ENCODE measurements at regions not wholly inside any gene's neighbourhood (a gene's known extent, or its start where the extent isn't known, plus 50 kb on each side); places are given as distances from the start of the nearest gene placed in this dataset.
"Not testable (repeated sequence)": the region's sequence is repeated elsewhere in the genome, so short reads cannot be mapped to it uniquely, and the experiment has no call there.

DNA sequence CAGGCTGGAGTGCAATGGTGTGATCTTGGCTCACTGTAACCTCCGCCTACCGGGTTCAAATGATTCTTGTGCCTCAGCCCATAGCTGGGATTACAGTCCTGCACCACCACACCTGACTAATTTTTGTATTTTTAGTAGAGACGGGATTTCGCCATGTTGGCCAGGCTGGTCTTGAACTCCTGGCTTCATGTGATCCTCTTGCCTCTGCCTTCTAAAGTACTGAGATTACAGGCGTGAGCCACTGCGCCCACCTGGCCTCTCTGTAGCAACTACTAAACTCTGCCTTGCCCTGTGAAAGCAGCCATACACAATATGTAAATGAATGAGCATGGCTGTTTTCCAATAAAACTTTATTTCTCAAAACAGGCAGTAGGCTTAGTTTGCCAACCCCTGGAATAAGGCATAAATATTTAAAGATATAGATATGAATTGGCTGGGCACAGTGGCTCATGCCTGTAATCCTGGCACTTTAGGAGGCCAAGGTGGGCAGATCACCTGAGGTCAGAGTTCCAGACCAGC lies 127.9 kb upstream of the ZNF217 start:
- not testable (repeated sequence) for DNase-seq (ENCODE audit: low spot score)

DNA sequence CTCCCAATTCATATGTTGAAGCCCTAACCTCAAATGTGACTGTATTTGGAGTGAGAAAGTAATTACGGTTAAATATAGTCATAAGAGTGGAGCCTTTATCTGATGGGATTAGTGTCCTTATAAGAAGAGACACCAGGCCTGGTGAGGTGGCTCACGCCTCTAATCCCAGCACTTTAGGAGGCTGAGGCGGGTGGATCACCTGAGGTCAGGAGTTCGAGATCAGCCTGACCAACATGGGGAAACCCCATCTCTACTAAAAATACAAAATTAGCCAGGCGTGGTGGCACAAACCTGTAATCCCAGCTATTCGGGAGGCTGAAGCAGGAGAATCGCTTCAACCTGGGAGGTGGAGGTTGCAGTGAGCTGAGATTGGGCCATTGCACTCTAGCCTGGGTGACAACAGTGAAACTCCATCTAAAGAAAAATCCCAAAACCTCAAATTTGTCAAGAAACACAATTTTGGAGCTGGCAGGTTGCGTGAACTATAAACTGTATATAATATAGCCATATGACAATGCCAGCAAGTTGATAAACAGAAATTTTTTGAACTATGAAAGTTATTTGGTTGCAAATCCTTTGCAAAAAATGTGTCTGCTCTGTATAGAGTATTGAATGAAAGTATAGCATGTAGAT lies 125.6 kb upstream of the ZNF217 start:
- DNase-seq (ENCODE audit: low spot score) = not testable (repeated sequence)

DNA sequence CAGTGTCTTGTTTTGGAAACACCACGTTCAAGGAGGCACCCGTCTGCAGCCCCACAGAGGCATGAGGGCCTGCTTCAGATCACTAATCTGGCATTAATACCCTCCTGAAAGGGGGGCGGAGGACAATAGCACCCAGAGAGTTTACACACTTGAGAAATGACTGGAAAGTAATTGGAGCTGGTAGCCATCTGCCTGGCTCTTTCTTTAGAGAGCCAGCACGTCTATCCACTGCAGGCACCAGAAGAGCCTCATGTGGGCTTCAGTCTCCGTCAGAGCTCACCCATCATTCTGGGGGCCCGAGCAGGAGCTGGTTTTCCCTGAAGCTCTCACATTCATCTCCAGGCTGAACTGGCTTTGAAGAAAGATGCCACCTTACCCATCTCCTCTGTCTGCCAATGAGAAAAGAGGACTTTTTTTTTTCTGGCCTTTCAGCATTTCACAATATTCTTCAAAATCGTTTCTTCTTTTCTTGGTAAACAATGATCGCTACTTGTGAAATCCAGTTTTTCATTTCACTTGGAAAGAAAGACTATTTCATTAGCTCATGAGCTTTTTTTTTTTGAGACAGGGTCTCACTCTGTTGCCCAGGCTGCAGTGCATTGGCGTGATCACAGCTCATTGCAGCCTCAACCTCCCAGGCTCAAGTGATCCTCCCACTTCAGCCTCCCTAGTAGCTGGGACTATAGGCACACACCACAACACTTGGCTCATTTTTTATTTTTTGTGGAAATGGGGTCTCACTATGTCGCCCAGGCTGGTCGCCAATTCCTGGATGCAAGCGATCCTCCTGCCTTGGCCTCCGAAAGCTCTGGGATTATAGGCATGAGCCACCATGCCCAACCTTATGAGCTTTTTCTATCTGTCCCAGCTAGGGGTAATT lies 124.7 kb upstream of the ZNF217 start:
- DNase-seq (ENCODE audit: low spot score) = no peak

- no peak for DNase-seq (ENCODE audit: low spot score)
These were observed 122.8 kb upstream of the ZNF217 start for GRCh38 chr20:53716395-53716794.

DNA sequence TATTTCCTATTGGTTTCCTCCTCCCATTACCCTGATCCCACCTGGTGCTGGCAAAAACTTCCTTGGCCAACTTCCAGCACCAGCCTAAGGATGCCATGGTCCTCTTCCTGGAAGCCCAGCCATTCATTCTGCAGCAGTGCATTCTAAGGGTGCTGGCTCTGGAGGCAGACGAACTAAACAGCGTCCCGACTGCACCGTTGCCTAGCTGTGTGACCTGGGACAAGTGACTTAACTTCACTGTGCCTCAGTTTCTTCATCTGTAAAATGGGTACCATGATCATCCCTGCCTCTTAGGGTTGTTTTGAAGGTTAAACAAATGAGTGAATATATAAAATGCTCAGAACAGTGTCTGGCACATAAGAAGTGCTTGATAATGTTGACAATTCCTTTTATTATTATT lies 120.9 kb upstream of the ZNF217 start:
- no peak for DNase-seq (ENCODE audit: low spot score)

- DNase-seq (ENCODE audit: low spot score) = no peak
These were observed 119.9 kb upstream of the ZNF217 start for GRCh38 chr20:53713328-53714056.

DNA sequence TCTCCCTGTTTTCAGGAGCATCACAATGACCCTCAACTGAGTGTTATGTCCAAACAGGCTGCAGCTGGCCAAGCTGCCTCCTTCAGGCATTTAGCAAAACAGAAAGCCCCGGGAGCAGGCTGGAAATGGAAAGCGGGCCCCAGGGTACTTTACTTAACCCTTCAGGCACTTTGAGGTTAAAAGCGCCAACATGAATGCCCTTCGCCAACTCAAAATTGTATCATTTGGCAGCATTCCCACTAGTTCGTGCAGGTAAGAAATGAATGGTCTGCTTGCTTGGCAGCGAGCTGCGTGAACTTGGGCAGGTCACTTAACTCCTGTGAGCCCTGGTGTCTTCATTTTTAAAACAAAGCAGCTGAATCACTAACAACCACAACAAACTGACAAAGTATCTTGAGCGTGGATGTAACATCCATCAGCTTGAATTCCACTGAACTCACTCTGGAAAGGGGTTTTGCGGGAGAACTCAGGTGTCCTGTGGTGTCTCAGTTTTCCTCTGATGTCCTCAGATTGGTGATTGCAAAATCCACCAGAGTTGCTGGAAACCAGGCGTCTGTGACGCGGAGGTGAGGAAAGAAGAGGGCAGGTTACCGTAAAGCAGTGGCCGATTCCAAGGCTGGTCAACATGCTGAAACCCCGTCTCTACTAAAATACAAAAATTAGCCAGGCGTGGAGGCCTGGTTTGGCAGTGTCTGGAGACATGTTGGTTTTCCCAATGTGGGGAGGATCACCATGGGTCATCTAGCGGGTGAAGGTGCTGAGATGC lies 118.8 kb upstream of the ZNF217 start:
- no peak for DNase-seq (ENCODE audit: low spot score)

- no peak for DNase-seq (ENCODE audit: low spot score)
These were observed 117.9 kb upstream of the ZNF217 start for GRCh38 chr20:53711333-53712211.

- DNase-seq (ENCODE audit: low spot score) = peak; percentile 24
These were observed 114.7 kb upstream of the ZNF217 start for GRCh38 chr20:53708129-53708968.

- DNase-seq (ENCODE audit: low spot score) = peak; percentile 29
These were observed 113.9 kb upstream of the ZNF217 start for GRCh38 chr20:53707371-53708055.

DNA sequence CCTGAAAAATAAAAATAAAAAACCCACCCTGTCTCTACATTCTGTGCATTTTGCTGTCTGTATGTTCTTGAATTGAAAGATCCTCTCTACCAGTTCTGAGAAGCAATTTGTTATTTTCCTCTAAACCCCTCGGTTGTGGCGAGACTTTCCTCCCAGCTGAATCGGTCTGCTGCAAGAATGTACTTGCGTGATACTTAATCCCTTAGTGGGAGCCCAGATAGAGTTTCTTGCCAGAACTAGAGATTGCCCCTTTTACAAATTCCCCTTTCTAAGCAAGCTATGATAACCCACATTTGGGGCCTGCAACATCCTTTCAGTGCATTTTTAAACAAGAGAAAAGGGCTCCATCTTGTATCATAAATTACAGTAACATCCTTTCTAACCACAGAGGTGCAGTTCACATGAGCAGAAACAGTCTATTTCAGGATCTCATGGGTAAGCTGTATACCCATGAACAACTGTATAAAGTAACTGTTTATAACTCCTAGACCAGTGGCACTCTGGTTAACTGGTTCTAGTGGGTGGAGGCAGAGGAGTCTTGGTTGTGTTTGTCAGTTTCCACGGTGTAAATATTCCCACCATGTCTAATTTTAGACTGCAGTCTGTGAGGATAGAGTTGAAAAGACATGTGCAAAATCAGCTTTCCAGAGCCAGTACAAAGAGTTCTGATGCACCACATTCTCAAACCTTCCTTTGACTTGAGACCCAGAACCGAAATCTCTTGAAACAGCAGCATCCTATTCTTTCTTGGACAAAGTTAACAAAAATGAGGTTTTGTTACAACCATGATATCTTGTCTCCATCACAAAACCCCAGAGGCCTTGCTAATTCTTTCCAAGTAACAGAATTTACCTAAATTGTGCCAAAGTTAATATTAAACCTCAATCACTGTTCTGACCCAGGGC lies 113.1 kb upstream of the ZNF217 start:
- peak; percentile 35 for DNase-seq (ENCODE audit: low spot score)

- DNase-seq (ENCODE audit: low spot score) = peak; percentile 23
These were observed 112.4 kb upstream of the ZNF217 start for GRCh38 chr20:53706008-53706465.

DNA sequence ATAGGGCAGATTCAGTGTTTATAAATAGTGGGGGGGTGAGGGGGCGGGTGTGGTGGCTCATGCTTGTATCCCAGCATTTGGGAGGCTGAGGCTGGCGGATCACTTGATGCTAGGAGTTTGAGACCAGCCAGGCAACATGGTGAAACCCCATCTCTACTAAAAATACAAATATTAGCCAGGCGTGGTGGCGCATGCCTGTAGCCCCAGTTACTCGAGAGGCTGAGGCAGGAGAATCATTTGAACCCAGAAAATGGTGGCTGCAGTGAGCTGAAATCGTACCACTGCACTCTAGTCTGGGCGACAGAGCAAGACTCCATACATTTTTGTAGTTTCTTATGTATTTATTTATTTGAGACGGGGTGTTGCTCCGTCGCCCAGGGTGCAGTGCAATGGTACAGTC lies 109.0 kb upstream of the ZNF217 start:
- no peak for DNase-seq (ENCODE audit: low spot score)

DNA sequence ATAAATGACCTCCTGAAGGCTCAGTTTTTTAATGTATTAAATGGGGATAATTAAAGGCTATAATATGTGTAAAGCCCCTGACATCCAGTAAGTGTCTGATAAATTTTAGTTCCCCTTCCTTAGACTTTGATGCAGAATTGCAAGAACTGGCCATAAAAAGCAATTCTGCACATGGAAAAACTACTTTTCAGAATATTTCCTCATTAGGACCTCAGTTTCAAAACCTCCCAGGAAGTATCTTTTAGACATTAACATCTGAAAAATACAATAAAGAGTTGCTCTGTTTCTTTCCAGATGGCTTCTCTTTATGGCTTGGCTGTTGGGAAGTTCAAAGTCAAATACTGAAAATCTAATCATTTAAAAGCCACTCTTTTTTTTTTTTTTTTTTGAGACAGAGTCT lies 106.3 kb upstream of the ZNF217 start:
- DNase-seq (ENCODE audit: low spot score) = no peak

- no peak for DNase-seq (ENCODE audit: low spot score)
These were observed 105.5 kb upstream of the ZNF217 start for GRCh38 chr20:53699085-53699674.

- no peak for DNase-seq (ENCODE audit: low spot score)
These were observed 104.8 kb upstream of the ZNF217 start for GRCh38 chr20:53698371-53698978.

GRCh38 chr20:53695797-53696527 lies 102.3 kb upstream of the ZNF217 start:
- DNase-seq (ENCODE audit: low spot score) = no peak

All from hepatic stellate cell (primary cell).